ENCODE measurements at regions not wholly inside any gene's neighbourhood (a gene's known extent, or its start where the extent isn't known, plus 50 kb on each side); places are given as distances from the start of the nearest gene placed in this dataset.
"Not testable (repeated sequence)": the region's sequence is repeated elsewhere in the genome, so short reads cannot be mapped to it uniquely, and the experiment has no call there.

DNA sequence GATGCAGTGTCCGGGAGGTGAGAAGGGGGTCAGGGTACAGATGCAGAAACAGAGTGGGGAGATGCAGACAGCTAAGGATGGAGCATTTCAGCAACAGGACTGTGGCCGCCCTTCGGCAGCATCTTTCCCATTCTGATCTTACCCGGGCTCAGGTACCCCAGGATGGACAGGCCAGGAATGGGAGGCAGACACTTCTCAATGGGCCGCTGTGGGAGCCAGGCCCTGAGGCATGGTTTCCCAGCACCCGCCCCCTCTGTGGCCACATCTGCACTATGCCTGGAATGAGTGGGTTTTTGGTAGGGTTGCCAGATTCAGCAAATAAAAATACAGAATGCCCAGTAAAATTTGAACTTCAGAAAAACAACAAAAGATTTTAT, 105.2 kb upstream of the CTBP2 start:
- DNase-seq (ENCODE audit: extremely low read depth in 1 of 11, low read depth in 9 of 11, low spot score in 4 of 11), result no peak

DNA sequence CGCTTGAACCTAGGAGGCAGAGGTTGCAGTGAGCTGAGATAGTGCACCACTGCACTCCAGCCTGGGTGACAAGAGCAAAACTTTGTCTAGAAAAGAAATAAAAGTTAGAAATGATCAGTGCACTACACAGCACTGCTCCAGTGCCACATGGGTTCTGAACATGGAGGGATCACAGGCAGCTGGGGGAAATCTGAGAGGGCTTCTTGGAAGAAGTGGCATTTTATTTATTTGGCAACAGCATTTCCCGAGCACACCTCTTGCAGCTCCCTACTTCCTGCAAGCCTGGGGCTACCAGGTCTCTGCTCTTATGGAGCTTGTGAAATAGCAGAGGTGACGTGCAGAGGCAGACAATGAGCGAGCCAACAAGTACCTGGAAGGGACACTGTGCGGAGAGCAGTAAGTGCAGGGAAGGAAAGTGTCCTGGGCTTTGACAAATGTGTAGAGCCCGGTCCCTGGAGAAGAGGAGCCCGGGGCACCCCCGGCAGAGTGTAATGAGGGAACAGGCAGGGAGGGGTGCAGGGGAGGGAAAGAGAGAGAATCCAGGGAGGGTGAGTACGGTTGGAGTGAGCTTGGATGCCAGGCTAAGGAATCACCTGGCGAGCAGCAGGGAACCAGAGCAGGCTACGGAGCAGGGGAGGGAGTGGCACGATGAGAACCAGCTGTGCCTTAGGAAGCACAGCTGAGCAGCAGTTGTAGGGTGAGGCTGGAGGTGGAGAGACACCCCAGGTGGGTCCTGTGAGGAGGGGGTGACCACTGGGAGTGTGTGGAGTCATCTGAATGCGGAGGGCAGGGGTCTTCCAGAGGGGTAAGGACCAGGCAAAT, 104.6 kb upstream of the CTBP2 start:
- no peak for DNase-seq (ENCODE audit: extremely low read depth in 1 of 11, low read depth in 9 of 11, low spot score in 4 of 11)

DNA sequence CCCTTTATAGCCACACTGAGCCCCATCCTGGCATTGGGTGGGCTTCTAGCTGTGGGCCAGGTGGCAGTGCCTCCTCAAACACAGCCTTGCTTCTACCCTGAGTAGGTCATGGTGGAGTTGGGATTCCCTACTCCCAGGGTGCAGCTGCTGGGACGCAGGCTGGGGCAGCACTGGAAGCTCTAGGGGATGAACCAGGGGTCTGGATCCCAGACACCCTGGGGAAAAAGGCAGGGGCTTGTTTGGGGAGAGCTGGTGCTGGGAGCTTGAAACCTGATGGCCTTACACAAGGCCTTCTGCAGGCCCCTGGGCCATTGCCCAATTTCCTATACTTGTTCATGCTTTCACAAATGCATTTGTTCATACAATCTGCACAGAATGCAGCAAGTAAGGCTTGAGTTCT, 103.7 kb upstream of the CTBP2 start:
- DNase-seq (ENCODE audit: extremely low read depth in 1 of 11, low read depth in 9 of 11, low spot score in 4 of 11), result no peak

DNA sequence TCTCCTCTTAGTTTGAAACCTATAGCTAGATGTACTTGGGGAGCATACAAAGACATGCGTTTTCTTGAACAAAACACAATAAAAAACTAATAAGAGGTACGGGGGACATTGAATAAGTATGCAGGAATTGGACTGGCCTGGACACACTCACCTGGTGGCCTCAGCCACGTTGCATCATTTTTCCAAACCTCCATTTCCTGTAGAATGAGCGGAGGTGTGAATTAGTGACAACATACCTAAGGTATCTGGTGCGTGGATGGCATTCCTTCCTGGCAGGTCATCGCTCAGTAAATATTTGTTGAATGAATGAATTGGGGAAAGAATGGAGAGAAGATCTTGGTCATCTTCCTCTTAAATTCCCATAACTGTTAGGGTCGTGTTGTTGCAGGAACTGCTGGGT, 103.2 kb upstream of the CTBP2 start:
- no peak for DNase-seq (ENCODE audit: extremely low read depth in 1 of 11, low read depth in 9 of 11, low spot score in 4 of 11)

DNA sequence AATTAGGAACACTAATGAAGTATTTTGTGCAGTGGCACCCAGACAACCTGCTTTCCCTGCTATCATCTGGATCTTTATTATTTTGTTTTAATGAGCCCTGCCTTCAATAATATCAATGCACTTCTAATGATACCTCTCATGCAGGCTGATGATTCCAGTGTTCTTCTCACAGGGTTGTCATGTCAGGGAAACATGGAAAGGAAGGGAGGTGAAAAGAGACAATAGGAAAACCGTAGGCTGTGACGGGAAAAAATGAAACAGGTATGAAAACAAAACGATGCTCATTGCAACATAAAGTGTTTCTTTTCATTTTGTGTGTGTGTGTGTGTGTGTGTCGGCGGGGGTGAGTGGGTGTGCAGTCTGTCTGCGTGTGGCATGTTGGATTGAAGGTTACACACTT, 102.6 kb upstream of the CTBP2 start:
- DNase-seq (ENCODE audit: extremely low read depth in 1 of 11, low read depth in 9 of 11, low spot score in 4 of 11), result no peak

DNA sequence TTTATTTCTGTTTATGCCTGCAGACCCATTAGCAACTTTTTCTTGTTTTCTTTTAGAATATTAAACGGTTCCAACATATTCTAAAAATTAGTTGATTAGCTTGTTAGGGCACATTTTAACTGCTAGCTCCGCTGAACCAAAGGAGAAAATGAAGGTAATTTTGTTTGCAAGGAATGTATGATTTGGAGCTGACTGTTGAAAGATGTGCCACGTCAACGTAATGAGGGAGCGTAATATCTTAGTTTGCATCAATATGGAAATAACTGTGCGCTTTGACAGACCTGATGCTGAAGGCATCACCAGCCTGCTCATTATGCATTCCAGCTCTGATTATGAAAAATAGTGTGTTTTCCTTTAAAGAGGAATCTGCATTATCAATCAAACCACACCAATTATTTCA, 102.0 kb upstream of the CTBP2 start:
- no peak for DNase-seq (ENCODE audit: extremely low read depth in 1 of 11, low read depth in 9 of 11, low spot score in 4 of 11)

DNA sequence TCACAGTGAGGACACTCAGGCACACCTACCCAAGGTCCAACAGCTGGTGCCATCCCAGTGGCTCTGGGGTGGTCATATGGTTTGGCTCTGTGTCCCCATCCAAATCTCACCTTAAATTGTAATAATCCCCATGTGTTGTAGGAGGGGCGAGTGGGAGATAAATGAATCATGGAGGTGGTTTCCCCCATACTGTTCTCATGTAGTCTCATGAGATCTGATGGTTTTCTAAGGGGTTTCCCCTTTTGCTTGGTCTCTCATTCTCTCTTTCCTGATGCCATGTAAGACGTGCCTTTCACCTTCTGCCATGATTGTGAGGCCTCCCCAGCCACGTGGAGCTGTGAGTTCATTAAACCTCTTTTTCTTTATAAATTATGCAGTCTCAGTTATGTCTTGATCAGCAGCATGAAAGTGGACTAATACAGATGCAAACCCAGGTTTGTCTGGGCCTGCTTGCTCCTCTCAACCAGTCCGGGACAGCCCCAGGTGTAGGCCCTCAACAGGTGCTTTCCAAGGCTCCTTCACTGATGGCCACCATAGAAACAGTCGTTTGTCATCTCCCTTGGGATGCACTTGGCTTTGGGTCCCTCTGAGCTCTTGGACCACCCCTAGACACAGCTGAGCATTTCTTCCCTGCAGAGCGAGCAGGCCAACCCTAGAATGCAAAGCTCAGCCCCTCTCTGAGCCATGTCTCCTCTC, 101.3 kb upstream of the CTBP2 start:
- no peak for DNase-seq (ENCODE audit: extremely low read depth in 1 of 11, low read depth in 9 of 11, low spot score in 4 of 11)

DNA sequence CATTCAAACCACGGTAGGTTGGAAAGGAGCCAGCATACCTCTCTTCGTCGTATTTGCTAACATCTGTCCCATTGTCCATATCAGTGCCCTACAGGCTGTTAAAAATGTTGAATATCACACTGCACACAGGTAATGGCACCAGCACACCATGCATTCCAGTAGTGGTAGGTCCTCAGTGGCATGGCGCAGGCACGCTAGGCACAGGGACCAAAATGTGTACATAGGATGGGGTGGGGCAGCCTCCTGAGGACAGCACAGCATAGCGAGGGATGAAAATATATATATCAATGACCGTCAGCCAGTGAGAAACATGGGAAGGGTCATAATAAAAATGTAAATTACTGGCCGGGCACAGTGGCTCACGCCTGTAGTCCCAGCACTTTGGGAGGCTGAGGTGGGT, 99.9 kb upstream of the CTBP2 start:
- no peak for DNase-seq (ENCODE audit: extremely low read depth in 1 of 11, low read depth in 9 of 11, low spot score in 4 of 11)

DNA sequence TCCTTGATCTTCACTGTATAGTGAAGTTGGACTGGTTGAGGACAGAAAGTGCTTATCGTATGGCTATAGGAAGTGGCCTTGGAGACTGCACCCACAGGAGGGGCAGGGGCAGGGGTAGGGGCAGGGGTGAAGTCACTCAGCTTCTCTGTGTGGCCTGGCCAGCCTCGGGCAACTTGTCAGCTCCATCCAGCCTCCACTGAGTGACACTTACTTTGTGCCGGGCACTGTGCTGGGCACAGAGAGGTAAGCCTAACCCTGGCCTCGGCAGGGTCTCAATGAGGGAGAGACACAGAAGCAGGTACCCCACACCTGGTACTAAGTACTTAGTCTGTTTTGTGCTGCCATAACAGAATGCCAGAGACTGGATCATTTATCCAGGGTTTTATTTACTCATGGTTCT, 99.3 kb upstream of the CTBP2 start:
- DNase-seq (ENCODE audit: extremely low read depth in 1 of 11, low read depth in 9 of 11, low spot score in 4 of 11), result no peak

DNA sequence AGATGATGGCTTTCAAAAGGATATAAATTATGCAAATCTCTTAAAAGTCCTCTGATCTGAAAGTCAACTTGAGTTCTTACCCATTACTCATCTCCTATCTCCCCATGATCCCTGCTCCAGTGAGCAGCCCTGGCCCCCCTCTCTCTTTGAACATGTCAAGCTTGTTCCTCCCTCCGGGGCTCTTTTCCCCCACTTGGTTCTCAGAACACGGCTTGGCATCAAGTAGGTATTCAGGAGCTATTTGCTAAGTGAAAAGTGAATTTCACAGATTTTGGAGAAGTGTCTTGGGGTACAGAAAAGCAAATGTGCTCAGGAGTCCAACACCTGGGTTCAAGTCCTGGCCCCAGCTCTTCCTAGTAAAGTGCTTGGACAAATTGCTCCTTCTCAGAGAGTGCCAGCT, 98.3 kb upstream of the CTBP2 start:
- DNase-seq (ENCODE audit: extremely low read depth in 1 of 11, low read depth in 9 of 11, low spot score in 4 of 11), result no peak

DNA sequence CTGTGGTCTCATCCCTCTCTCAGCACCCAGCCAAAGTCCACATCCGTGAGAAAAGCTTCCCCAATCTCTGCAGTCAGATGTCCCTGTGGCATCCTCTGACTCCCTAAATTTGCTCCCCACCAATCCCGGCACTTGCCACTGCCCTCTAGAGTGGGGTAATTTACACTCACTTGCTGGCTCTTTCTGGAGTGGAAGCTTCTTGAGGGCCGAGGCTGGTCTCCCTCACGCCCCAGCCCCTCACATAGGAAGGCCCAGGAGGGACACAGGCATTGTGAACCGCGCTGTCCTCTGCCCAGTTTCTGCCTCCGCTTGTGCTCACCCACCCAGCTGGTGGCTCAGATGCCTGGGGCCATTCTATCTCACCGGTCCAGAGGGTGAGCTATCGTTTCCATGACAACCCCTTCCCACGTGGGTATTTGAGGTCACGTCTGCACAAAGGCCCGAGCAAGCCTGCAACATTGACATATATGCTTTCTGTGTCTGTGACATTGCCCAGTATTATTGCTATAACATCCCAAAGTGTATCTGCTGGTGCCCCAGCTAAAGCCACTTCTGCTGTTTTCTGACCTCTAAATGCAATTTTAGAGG, 97.3 kb upstream of the CTBP2 start:
- no peak for DNase-seq (ENCODE audit: extremely low read depth in 1 of 11, low read depth in 9 of 11, low spot score in 4 of 11)

DNA sequence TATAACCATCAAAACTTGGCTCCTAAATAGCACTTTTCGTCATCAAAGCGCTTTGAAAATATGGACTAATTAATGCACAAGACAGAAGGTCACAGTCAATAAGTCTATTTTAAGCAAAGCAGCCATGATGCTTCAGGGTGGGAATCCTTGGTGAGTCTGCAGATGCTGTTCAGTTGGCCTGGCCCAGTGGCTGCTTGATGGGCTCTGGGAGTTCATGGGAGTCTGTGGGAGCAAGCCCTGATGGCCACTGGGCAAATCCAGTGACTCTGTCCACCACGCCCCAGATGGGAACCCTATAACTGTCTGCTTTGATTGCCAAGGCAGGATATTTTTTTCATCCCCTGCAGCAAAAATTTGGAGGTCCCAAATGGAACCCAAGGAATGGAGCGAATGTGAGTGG, 95.7 kb upstream of the CTBP2 start:
- no peak for DNase-seq (ENCODE audit: extremely low read depth in 1 of 11, low read depth in 9 of 11, low spot score in 4 of 11)

DNA sequence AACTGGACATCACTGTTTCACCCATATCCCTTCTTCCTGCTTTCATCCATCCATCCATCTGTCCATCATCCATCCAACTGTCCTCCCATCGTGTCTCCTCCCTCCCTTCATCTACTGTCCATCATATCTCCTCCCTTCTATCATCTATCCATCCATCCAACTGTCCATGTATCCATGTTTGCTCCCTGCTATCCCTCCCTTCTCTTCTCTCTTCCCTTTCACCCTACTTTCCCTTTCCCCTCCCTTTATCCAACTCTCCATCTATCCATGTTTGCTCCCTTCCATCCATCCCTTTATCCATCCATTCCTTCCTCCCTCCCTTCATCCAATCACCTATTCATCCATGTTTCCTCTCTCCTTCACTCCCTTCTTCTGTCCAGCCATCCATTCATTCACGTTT, 92.6 kb upstream of the CTBP2 start:
- no peak for DNase-seq (ENCODE audit: extremely low read depth in 1 of 11, low read depth in 9 of 11, low spot score in 4 of 11)

DNA sequence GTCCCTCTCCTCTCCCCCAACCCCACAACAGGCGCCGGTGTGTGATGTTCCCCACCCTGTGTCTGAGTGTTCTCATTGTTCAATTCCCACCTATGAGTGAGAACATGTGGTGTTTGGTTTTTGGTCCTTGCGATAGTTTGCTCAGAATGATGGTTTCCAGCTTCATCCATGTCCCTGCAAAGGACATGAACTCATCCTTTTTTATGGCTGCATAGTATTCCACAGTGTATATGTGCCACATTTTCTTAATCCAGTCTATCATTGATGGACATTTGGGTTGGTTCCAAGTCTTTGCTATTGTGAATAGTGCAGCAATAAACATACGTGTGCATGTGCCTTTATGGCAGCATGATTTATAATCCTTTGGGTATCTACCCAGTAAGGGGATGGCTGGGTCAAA, 90.5 kb upstream of the CTBP2 start:
- not testable (repeated sequence) for DNase-seq (ENCODE audit: extremely low read depth in 1 of 11, low read depth in 9 of 11, low spot score in 4 of 11)

DNA sequence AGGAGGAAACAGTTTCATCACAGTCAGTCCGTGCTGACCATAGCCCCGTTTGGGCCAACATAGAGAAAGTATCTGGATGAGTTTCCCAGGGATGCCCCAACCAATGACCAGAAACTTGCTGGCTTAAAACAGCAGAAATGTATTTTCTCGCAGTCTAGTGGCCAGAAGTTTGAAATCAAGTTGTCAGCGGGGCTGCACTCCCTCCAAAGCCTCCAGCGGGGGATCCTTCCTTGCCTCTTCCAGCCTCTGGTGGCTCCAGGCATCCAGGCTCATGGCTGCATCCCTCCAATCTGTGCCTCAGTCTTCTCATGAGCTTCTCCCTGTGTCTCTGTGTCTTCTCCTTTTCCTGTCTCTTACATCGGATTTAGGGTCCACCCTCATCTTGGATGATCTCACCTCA, 89.6 kb upstream of the CTBP2 start:
- no peak for DNase-seq (ENCODE audit: extremely low read depth in 1 of 11, low read depth in 9 of 11, low spot score in 4 of 11)

DNA sequence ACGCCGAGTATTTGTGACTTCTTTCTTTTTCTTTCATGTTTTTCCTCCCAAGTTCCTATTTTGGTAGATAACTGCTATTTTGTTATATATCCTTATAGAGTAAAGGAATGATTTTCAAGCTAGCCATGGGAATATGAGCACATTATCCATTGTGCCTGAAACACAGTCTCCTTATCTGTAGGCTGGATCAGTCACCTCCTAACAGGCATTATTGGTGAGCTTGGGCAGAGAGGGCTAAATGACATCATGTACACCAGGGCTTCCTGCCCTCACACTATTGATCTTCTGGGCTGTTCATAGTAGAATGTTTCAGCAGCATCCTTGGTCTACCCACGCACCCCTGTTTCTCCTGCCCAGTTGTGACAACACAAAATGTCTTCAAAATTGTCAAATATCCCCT, 88.1 kb upstream of the CTBP2 start:
- DNase-seq (ENCODE audit: extremely low read depth in 1 of 11, low read depth in 9 of 11, low spot score in 4 of 11), result no peak

DNA sequence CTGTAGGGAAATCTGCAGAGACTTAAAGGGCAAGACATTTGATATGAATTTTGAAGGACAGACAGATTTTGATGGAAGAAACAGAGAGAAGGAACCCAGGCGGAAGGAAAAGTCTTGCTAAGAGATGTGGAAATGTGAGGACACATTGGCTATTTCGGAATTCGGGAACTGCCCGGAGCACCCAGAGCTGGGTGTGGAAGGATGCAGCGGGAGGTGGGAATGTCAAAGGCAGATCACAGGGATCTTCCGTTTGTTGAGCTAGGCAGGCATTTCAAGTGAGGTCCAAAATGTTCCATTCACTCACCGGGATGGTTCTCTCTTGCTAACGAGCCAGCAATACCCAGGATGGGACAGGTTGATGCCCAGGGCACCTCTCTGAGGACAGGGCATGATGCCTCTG, 87.2 kb upstream of the CTBP2 start:
- DNase-seq (ENCODE audit: extremely low read depth in 1 of 11, low read depth in 9 of 11, low spot score in 4 of 11), result no peak

DNA sequence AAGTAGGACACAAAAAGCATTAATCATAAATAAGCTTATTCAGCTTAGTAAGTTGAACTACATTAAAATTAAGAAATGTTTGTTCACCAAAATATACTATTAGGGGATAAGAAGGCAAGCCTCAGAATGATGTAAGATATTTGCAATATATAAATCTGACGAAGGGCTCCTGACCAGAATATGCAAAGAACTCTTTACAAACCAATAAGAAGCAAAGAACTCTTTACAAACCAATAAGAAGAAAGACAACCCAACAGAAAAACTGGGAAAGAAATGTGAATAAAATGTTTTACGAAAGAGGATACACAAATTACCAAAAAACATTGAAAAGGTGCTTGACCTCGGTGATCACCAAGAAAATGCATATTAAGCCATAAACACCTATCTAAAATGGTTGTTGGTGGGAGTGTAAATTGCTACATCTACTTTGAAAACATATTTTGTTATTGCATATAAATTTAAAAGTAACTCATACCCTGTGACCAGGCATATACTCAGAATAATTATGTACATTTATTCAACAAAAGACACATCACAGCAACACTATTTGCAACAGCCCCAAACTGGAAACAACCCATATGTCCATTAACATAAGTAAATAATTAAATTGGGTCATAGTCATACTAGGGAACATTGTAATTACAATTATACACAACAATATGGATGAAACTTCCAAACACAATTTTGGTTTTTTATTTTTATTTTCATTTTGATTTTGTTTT, 83.3 kb upstream of the CTBP2 start:
- no peak for DNase-seq (ENCODE audit: extremely low read depth in 1 of 11, low read depth in 9 of 11, low spot score in 4 of 11)

DNA sequence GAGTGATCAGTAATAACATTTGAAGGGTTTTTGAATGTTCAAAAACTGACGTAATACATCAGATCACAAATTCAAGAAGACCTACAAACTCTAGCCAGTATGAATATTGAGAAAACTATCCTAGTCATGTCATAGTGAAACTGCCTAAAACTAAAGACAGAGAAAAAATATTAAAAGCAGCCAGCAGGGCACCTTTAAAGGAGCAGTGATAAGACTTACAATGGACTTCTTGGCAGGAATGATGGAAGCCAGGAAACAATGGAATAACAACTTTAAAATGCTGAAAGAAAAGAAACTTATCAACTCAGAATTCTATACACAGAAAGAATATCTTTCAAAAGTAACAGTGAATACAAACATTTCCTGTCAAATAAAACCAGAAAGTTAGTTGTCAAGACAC, 78.3 kb upstream of the CTBP2 start:
- no peak for DNase-seq (ENCODE audit: extremely low read depth in 1 of 11, low read depth in 9 of 11, low spot score in 4 of 11)

DNA sequence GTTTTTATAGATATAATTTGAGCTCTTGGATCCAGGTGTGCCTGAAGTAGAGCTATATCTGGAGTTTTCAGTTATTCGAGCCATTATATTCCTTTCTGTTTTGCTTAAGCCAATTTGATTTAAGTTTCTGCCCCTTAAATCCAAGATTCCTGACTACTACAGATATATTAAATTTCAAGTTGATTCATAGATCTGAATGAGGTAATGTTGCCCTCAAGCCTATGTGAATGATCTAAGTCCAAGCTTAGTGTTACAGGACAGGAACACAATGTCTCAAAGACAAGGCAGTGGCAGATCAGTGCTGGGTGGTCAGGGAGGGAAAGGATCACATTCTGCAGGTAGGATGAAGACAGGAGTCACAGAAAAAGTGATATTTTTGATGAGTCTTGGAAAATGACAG, 75.7 kb upstream of the CTBP2 start:
- no peak for DNase-seq (ENCODE audit: extremely low read depth in 1 of 11, low read depth in 9 of 11, low spot score in 4 of 11)
